ENCODE measurements at regions not wholly inside any gene's neighbourhood (a gene's known extent, or its start where the extent isn't known, plus 50 kb on each side); places are given as distances from the start of the nearest gene placed in this dataset.

- TF ChIP-seq POLR2A (IDR thresholded peaks at IDR 0.05; ENCODE audit: low read depth, low read length) (no peak), POLR2AphosphoS5 (IDR thresholded peaks at IDR 0.05; ENCODE audit: low read depth, low read length) (no peak)
These were observed 201.4 kb upstream of the ARHGEF26 start for GRCh38 chr3:153919773-153920172.
